Liver (tissue), 8 donors: ENCODE measurements at regions not wholly inside any gene's neighbourhood (a gene's known extent, or its start where the extent isn't known, plus 50 kb on each side); places are given as distances from the start of the nearest gene placed in this dataset.

Source experiments
- DNase-seq: peaks from one replicate; pipeline ENCODE4 v3.0.0-alpha.2; 2017; ENCODE audit warnings: low spot score
- H3K27ac ChIP-seq, 2 donors: one replicate each; pipeline ENCODE4 v1.7.0; 2013; ENCODE audit warnings: inconsistent platforms in 2 of 2, low read length in 2 of 2, control low read depth in 1 of 2, low read depth in 1 of 2, mild to moderate bottlenecking in 1 of 2
- H3K27me3 ChIP-seq, 4 donors: one replicate each; pipeline versions ENCODE4 v1.6.1 to v1.7.0; 2013; ENCODE audit warnings: low read length in 3 of 4, inconsistent platforms in 1 of 4, mild to moderate bottlenecking in 1 of 4, moderate library complexity in 1 of 4; ENCODE audit not compliant: control insufficient read depth in 4 of 4, insufficient read depth in 4 of 4
- H3K36me3 ChIP-seq, 4 donors: one replicate each; pipeline versions ENCODE4 v1.6.1 to v1.7.0; 2013; ENCODE audit warnings: low read length in 3 of 4, mild to moderate bottlenecking in 3 of 4, low read depth in 1 of 4, moderate library complexity in 1 of 4; ENCODE audit not compliant: control insufficient read depth in 4 of 4, insufficient read depth in 3 of 4
- H3K4me1 ChIP-seq, 4 donors: one replicate each; pipeline versions ENCODE4 v1.6.1 to v1.7.0; 2013; ENCODE audit warnings: low read length in 3 of 4, mild to moderate bottlenecking in 3 of 4, moderate library complexity in 1 of 4; ENCODE audit not compliant: control insufficient read depth in 4 of 4, insufficient read depth in 4 of 4
- H3K4me3 ChIP-seq, 3 donors: one replicate each; pipeline versions ENCODE4 v1.6.1 to v1.7.0; 2013; ENCODE audit warnings: low read length in 3 of 3, control low read depth in 1 of 3, low read depth in 1 of 3, mild to moderate bottlenecking in 1 of 3
- H3K9ac ChIP-seq, 2 donors: one replicate each; pipeline ENCODE4 v1.7.0; 2013; ENCODE audit warnings: low read length in 2 of 2, mild to moderate bottlenecking in 2 of 2, moderate library complexity in 2 of 2, control low read depth in 1 of 2, low read depth in 1 of 2
- H3K9me3 ChIP-seq, 4 donors: one replicate each; pipeline versions ENCODE4 v1.6.1 to v1.7.0; 2013; ENCODE audit warnings: low read length in 3 of 4; ENCODE audit not compliant: control insufficient read depth in 4 of 4
- ATF3 ChIP-seq: IDR thresholded peaks from 2 replicates; pipeline ENCODE4 v1.6.1; 2016; ENCODE audit warnings: antibody characterized with exemption
- CTCF ChIP-seq: fragments of 150-350 bp; IDR thresholded peaks from 2 replicates; pipeline ENCODE4 v1.5.1; 2017; ENCODE audit warnings: improper control_type of control experiment, low read depth, low read length; ENCODE audit not compliant: missing input control
- EGR1 ChIP-seq, 2 donors: IDR thresholded peaks; 2 replicates each; pipeline ENCODE4 v1.6.1; 2016 to 2018; ENCODE audit warnings: antibody characterized with exemption in 2 of 2, low read depth in 2 of 2
- FOXA1 ChIP-seq: IDR thresholded peaks from 2 replicates; pipeline ENCODE4 v1.6.1; 2016; ENCODE audit warnings: antibody characterized with exemption
- FOXA2 ChIP-seq: IDR thresholded peaks from 2 replicates; pipeline ENCODE4 v1.6.1; 2016; ENCODE audit warnings: antibody characterized with exemption
- GABPA ChIP-seq, 2 donors: IDR thresholded peaks in 1 of 2; conservative IDR thresholded peaks in 1 of 2; 2 replicates each; pipeline ENCODE4 v1.6.1; 2016; ENCODE audit warnings: antibody characterized with exemption in 2 of 2, mild to moderate bottlenecking in 1 of 2, moderate library complexity in 1 of 2
- HNF4A ChIP-seq, 2 donors: conservative IDR thresholded peaks; 2 replicates each; pipeline ENCODE4 v1.6.1; 2016; ENCODE audit warnings: antibody characterized with exemption in 2 of 2, mild to moderate bottlenecking in 2 of 2
- HNF4G ChIP-seq: IDR thresholded peaks from 2 replicates; pipeline ENCODE4 v1.6.1; 2016; ENCODE audit warnings: antibody characterized with exemption
- JUND ChIP-seq, 2 donors: IDR thresholded peaks; 2 replicates each; pipeline ENCODE4 v1.6.1; 2016; ENCODE audit warnings: antibody characterized with exemption in 2 of 2
- MAX ChIP-seq: IDR thresholded peaks from 2 replicates; pipeline ENCODE4 v1.6.1; 2016; ENCODE audit warnings: antibody characterized with exemption
- NR2F2 ChIP-seq: IDR thresholded peaks from 2 replicates; pipeline ENCODE4 v1.6.1; 2016; ENCODE audit warnings: antibody characterized with exemption
- RAD21 ChIP-seq, 2 donors: IDR thresholded peaks; 2 replicates each; pipeline ENCODE4 v1.6.1; 2016; ENCODE audit warnings: antibody characterized with exemption in 2 of 2, mild to moderate bottlenecking in 2 of 2
- REST ChIP-seq: IDR thresholded peaks from 2 replicates; pipeline ENCODE4 v1.6.1; 2016; ENCODE audit warnings: antibody characterized with exemption, mild to moderate bottlenecking
- RXRA ChIP-seq, 2 donors: IDR thresholded peaks; 2 replicates each; pipeline ENCODE4 v1.6.1; 2017 to 2018; ENCODE audit warnings: antibody characterized with exemption in 2 of 2, mild to moderate bottlenecking in 1 of 2
- SP1 ChIP-seq: IDR thresholded peaks from 2 replicates; pipeline ENCODE4 v1.6.1; 2018; ENCODE audit warnings: antibody characterized with exemption, mild to moderate bottlenecking
- TAF1 ChIP-seq: conservative IDR thresholded peaks from 2 replicates; pipeline ENCODE4 v1.6.1; 2016; ENCODE audit warnings: antibody characterized with exemption, mild to moderate bottlenecking
- YY1 ChIP-seq: IDR thresholded peaks from 2 replicates; pipeline ENCODE4 v1.6.1; 2016; ENCODE audit warnings: antibody characterized with exemption, mild to moderate bottlenecking
- ZBTB33 ChIP-seq: IDR thresholded peaks from 2 replicates; pipeline ENCODE4 v1.6.1; 2016; ENCODE audit warnings: antibody characterized with exemption
- WGBS: extraction: QIAGEN DNeasy Blood & Tissue Kit; methylation state at CpG from one replicate; pipeline ENCODE4 v1.1.7; 2013; 5-methylcytosine and 5-hydroxymethylcytosine counted together
- donor health status: healthy.
- donor health status: healthy.
- donor health status: healthy.
- donor health status: healthy.
- donor health status: healthy.

GRCh38 chr2:134127496-134127895 lies 126.4 kb upstream of the MGAT5 start:
- Histone ChIP-seq H3K27me3 (no peaks in the 10 kb centered on the region), H3K4me3 (no peak overlapping the region), H3K27ac (no peak overlapping the region), H3K36me3 (no peaks in the 10 kb centered on the region), H3K9ac (no peak overlapping the region), H3K9me3 (no peaks in the 10 kb centered on the region), H3K4me1 (peaks cover 9 to 21% (median 18%) of the 10 kb centered on the region in 4 donors)
- TF ChIP-seq JUND (IDR thresholded peaks at IDR 0.05) (no peak), ZBTB33 (no peak), RAD21 (IDR thresholded peaks at IDR 0.05) (no peak), TAF1 (no peak), HNF4G (no peak), FOXA2 (no peak), HNF4A (conservative IDR thresholded peaks at IDR 0.05) (no peak), RXRA (IDR thresholded peaks at IDR 0.05) (no peak), CTCF (no peak), REST (no peak), MAX (no peak), ATF3 (no peak)
- DNase-seq = no peak
- 83% methylated on average over 7 of the region's 7 CpGs for WGBS

GRCh38 chr2:134128746-134129145 lies 125.1 kb upstream of the MGAT5 start:
- H3K4me3 ChIP-seq = no peak overlapping the region
- no peak overlapping the region for H3K27ac ChIP-seq
- no peak for DNase-seq
- H3K4me1 ChIP-seq = peaks cover 9 to 20% (median 14%) of the 10 kb centered on the region in 4 donors
- no peaks in the 10 kb centered on the region for H3K36me3 ChIP-seq
- H3K27me3 ChIP-seq = no peaks in the 10 kb centered on the region
- H3K9ac ChIP-seq = no peak overlapping the region
- 89% methylated on average over 6 of the region's 6 CpGs for WGBS
- H3K9me3 ChIP-seq = no peaks in the 10 kb centered on the region
- TF ChIP-seq RAD21 (IDR thresholded peaks at IDR 0.05) = no peak
- no peak for TF ChIP-seq FOXA2
- no peak for TF ChIP-seq HNF4G
- no peak for TF ChIP-seq HNF4A (conservative IDR thresholded peaks at IDR 0.05)
- TF ChIP-seq ATF3 = no peak
- no peak for TF ChIP-seq SP1
- TF ChIP-seq GABPA (IDR thresholded peaks at IDR 0.05 in 1 of 2, conservative IDR thresholded peaks at IDR 0.05 in 1 of 2) = no peak
- TF ChIP-seq MAX = no peak
- TF ChIP-seq EGR1 (IDR thresholded peaks at IDR 0.05; ENCODE audit: low read depth in 2 of 2) = no peak
- TF ChIP-seq FOXA1 = no peak
- no peak for TF ChIP-seq YY1
- no peak for TF ChIP-seq CTCF
- no peak for TF ChIP-seq JUND (IDR thresholded peaks at IDR 0.05)
- no peak for TF ChIP-seq NR2F2
- TF ChIP-seq ZBTB33 = no peak
